Tibial nerve (tissue), 4 donors: ENCODE measurements at regions not wholly inside any gene's neighbourhood (a gene's known extent, or its start where the extent isn't known, plus 50 kb on each side); places are given as distances from the start of the nearest gene placed in this dataset.

ENCODE experiments used
- DNase-seq, 2 donors: peaks; one replicate each; pipeline ENCODE4 v3.0.0-alpha.2; 2019; ENCODE audit warnings: low spot score in 2 of 2
- H3K27ac ChIP-seq, 4 donors: fragments of 200-600 bp; sonication (generic) in 3 of 4; one replicate each; pipeline ENCODE4 v1.5.1; 2017 to 2019; ENCODE audit warnings: mild to moderate bottlenecking in 1 of 4
- H3K27me3 ChIP-seq, 2 donors: fragments of 200-600 bp; sonication (generic) in 1 of 2; one replicate each; pipeline versions ENCODE4 v1.5.1 to v1.6.0; 2017 to 2019
- H3K36me3 ChIP-seq, 3 donors: fragments of 200-600 bp; sonication (generic); one replicate each; pipeline ENCODE4 v1.5.1; 2018 to 2019
- H3K4me1 ChIP-seq, 4 donors: fragments of 200-600 bp; sonication (generic) in 3 of 4; one replicate each; pipeline ENCODE4 v1.5.1; 2017 to 2019
- H3K4me3 ChIP-seq, 4 donors: fragments of 200-600 bp; sonication (generic) in 3 of 4; one replicate each; pipeline ENCODE4 v1.5.1; 2017 to 2019; ENCODE audit warnings: mild to moderate bottlenecking in 1 of 4, moderate library complexity in 1 of 4
- H3K9me3 ChIP-seq, 4 donors: fragments of 200-600 bp; sonication (generic) in 3 of 4; one replicate each; pipeline ENCODE4 v1.5.1; 2017 to 2019
- CTCF ChIP-seq, 5 experiments: fragments of 200-600 bp in 3 of 5; fragments of 450-650 bp in 2 of 5; sonication (generic) in 3 of 5; IDR thresholded peaks; one replicate each; pipeline ENCODE4 v1.5.1; 2016 to 2019; ENCODE audit warnings: antibody characterized with exemption in 5 of 5, mild to moderate bottlenecking in 3 of 5, moderate library complexity in 2 of 5
- EP300 ChIP-seq, 2 donors: sonication (generic); formaldehyde crosslinking; IDR thresholded peaks; one replicate each; pipeline ENCODE4 v1.6.1; 2017; ENCODE audit warnings: antibody characterized with exemption in 2 of 2, mild to moderate bottlenecking in 1 of 2
- POLR2A ChIP-seq, 2 donors: fragments of 450-650 bp; IDR thresholded peaks; one replicate each; pipeline ENCODE4 v1.6.1; 2017; ENCODE audit warnings: antibody characterized with exemption in 2 of 2, mild to moderate bottlenecking in 2 of 2, moderate library complexity in 2 of 2
- WGBS, 2 donors: methylation state at CpG; one replicate each; pipeline ENCODE4 v1.1.5; 2018; 5-methylcytosine and 5-hydroxymethylcytosine counted together

DNA sequence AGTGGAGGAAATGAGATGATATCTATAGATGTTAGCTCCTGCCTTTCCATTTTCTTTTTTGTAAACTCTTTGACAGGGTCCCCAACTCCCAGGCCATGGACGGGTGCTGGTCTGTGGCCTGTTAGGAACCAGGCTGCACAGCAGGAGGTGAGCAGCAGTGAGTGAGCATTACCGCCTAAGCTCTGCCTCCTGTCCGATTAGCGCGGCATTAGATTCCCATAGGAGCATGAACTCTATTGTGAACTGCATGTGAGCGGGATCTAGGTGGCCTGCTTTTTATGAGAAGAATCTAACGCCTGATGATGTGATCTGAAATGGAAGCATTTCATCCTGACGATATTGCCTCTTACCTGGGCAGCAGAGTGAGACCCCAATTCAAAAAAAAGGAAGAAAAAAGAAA lies 56.8 kb upstream of the CHD2 start:
- H3K4me3 ChIP-seq: no peak overlapping the region
- WGBS, 2 donors: 91 to 93% methylated on average over 8 of the region's 8 CpGs
- H3K27me3 ChIP-seq: no peaks in the 10 kb centered on the region
- H3K9me3 ChIP-seq: no peaks in the 10 kb centered on the region
- no peaks in the 10 kb centered on the region for H3K36me3 ChIP-seq
- DNase-seq: no peak
- H3K4me1 ChIP-seq: peaks cover 0 to 18% (median 12%) of the 10 kb centered on the region in 4 donors
- H3K27ac ChIP-seq: no peak overlapping the region
- no peak for TF ChIP-seq EP300 (IDR thresholded peaks at IDR 0.05)
- no peak for TF ChIP-seq POLR2A (IDR thresholded peaks at IDR 0.05)
- TF ChIP-seq CTCF (IDR thresholded peaks at IDR 0.05): no peak

GRCh38 chr15:92843814-92844213 lies 56.3 kb upstream of the CHD2 start:
- Histone ChIP-seq H3K4me3 (no peak overlapping the region), H3K27ac (no peak overlapping the region), H3K4me1 (peaks cover 0 to 18% (median 12%) of the 10 kb centered on the region in 4 donors), H3K27me3 (no peaks in the 10 kb centered on the region), H3K36me3 (no peaks in the 10 kb centered on the region), H3K9me3 (no peaks in the 10 kb centered on the region)
- no peak for DNase-seq
- TF ChIP-seq CTCF (IDR thresholded peaks at IDR 0.05) (no peak), POLR2A (IDR thresholded peaks at IDR 0.05) (no peak), EP300 (IDR thresholded peaks at IDR 0.05) (no peak)
- 96 to 99% methylated on average over 7 of the region's 7 CpGs for WGBS, 2 donors

DNA sequence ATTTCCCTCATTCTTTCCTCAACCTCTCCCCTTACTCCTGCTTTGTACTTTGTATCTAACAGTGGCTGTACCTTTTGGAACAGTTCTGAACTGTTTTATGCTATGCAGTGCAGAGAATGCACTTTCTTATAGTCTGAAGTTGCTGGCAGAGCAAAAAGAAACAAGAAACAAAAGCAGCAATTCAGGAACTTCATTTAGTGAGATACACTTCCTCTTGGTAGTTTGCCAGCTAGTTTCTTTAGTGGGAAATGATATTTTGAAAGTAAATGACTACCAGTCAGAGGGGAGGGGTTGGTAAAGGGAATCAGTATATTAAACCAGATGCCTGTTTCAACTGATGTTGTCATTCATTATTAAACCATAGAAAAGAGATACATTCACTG lies 55.0 kb upstream of the CHD2 start:
- Histone ChIP-seq H3K27ac (peak overlapping the region in 3 of 4 donors; percentile 44 to 66 (median 61)), H3K27me3 (no peaks in the 10 kb centered on the region), H3K4me1 (peaks cover 0 to 18% (median 12%) of the 10 kb centered on the region in 4 donors), H3K9me3 (no peaks in the 10 kb centered on the region), H3K36me3 (no peaks in the 10 kb centered on the region), H3K4me3 (no peak overlapping the region)
- TF ChIP-seq EP300 (IDR thresholded peaks at IDR 0.05) (peak in 1 of 2 donors; percentile 35), POLR2A (IDR thresholded peaks at IDR 0.05) (no peak)
- no peak for DNase-seq

DNA sequence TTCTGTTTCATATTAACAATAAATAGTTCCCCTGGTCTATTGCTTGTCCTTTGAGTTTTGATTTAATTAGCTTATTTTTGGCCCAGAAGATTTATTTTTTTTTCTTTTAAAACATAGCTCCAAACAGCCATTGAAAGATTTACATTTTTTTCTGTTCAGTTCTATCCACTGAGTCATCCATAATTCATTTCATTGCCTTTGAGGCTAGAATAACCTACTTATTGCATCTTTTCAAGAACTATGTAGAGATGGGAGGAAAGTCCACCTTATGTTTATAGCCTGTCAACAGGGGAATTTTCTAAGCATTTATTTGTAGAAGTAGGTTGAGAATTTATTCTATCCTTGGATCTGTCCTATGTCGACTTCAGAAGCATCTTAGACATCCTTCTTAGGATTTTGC lies 53.4 kb upstream of the CHD2 start:
- no peak for DNase-seq
- Histone ChIP-seq H3K27me3 (no peaks in the 10 kb centered on the region), H3K4me1 (peaks cover 0 to 18% (median 12%) of the 10 kb centered on the region in 4 donors), H3K27ac (no peak overlapping the region), H3K36me3 (no peaks in the 10 kb centered on the region), H3K4me3 (no peak overlapping the region), H3K9me3 (no peaks in the 10 kb centered on the region)
- TF ChIP-seq POLR2A (IDR thresholded peaks at IDR 0.05): no peak
- no peak for TF ChIP-seq EP300 (IDR thresholded peaks at IDR 0.05)
- TF ChIP-seq CTCF (IDR thresholded peaks at IDR 0.05): no peak
- 89 to 94% methylated on average over 1 of the region's 1 CpG for WGBS, 2 donors

GRCh38 chr15:92847841-92848240 lies 52.3 kb upstream of the CHD2 start:
- H3K4me1 ChIP-seq: peaks cover 0 to 18% (median 12%) of the 10 kb centered on the region in 4 donors
- H3K4me3 ChIP-seq: no peak overlapping the region
- no peak for DNase-seq
- 83 to 94% methylated on average over 5 of the region's 5 CpGs for WGBS, 2 donors
- TF ChIP-seq EP300 (IDR thresholded peaks at IDR 0.05) (no peak), CTCF (IDR thresholded peaks at IDR 0.05) (no peak), POLR2A (IDR thresholded peaks at IDR 0.05) (no peak)
- no peaks in the 10 kb centered on the region for H3K36me3 ChIP-seq
- no peak overlapping the region for H3K27ac ChIP-seq
- H3K9me3 ChIP-seq: no peaks in the 10 kb centered on the region
- H3K27me3 ChIP-seq: no peaks in the 10 kb centered on the region

GRCh38 chr15:92848464-92848851 lies 51.7 kb upstream of the CHD2 start:
- 94 to 99% methylated on average over 7 of the region's 7 CpGs for whole genome bisulfite sequencing, 2 donors
- Histone ChIP-seq H3K9me3 (no peaks in the 10 kb centered on the region), H3K27ac (no peak overlapping the region), H3K4me1 (peaks cover 0 to 18% (median 12%) of the 10 kb centered on the region in 4 donors), H3K4me3 (no peak overlapping the region), H3K36me3 (no peaks in the 10 kb centered on the region), H3K27me3 (no peaks in the 10 kb centered on the region)
- TF ChIP-seq POLR2A (IDR thresholded peaks at IDR 0.05) (no peak), CTCF (IDR thresholded peaks at IDR 0.05) (no peak), EP300 (IDR thresholded peaks at IDR 0.05) (no peak)
- no peak for DNase-seq
